A549 (cell line): ENCODE measurements at regions not wholly inside any gene's neighbourhood (a gene's known extent, or its start where the extent isn't known, plus 50 kb on each side); places are given as distances from the start of the nearest gene placed in this dataset.

ENCODE experiments used
- EP300 ChIP-seq, 2 experiments: fragments of >200 bp; sonication (Bioruptor Twin); formaldehyde crosslinking; IDR thresholded peaks; 2 replicates in 1 of 2; 3 replicates in 1 of 2; pipeline ENCODE4 v1.6.1; 2016 to 2017
- POLR2A ChIP-seq: IDR thresholded peaks from 2 replicates; pipeline ENCODE4 v1.6.1; 2012; ENCODE audit warnings: mild to moderate bottlenecking, low read length
- POLR2AphosphoS2 ChIP-seq: conservative IDR thresholded peaks from 2 replicates; pipeline ENCODE4 v1.6.1; 2012; ENCODE audit warnings: low read length, improper control_type of control experiment, inconsistent platforms
- RFX5 ChIP-seq: fragments of 450-650 bp; IDR thresholded peaks from 2 replicates; pipeline ENCODE4 v1.7.1; 2014; ENCODE audit warnings: antibody characterized with exemption, mild to moderate bottlenecking, moderate library complexity
- TF ChIP-seq, protein P1 (sequence below): fragments of >200 bp; sonication (Bioruptor Twin); formaldehyde crosslinking; IDR thresholded peaks from 3 replicates; pipeline ENCODE4 v1.5.1; 2016

- TF ChIP-seq POLR2A (no peak), EP300 (IDR thresholded peaks at IDR 0.05) (no peak), POLR2AphosphoS2 (no peak), RFX5 (no peak)
- TF ChIP-seq, protein P1, sequence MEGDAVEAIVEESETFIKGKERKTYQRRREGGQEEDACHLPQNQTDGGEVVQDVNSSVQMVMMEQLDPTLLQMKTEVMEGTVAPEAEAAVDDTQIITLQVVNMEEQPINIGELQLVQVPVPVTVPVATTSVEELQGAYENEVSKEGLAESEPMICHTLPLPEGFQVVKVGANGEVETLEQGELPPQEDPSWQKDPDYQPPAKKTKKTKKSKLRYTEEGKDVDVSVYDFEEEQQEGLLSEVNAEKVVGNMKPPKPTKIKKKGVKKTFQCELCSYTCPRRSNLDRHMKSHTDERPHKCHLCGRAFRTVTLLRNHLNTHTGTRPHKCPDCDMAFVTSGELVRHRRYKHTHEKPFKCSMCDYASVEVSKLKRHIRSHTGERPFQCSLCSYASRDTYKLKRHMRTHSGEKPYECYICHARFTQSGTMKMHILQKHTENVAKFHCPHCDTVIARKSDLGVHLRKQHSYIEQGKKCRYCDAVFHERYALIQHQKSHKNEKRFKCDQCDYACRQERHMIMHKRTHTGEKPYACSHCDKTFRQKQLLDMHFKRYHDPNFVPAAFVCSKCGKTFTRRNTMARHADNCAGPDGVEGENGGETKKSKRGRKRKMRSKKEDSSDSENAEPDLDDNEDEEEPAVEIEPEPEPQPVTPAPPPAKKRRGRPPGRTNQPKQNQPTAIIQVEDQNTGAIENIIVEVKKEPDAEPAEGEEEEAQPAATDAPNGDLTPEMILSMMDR = no peak
These were observed 71.9 kb upstream of the KLF12 start for GRCh38 chr13:74206061-74206561.
